Transverse colon (tissue), 4 donors: ENCODE measurements at regions not wholly inside any gene's neighbourhood (a gene's known extent, or its start where the extent isn't known, plus 50 kb on each side); places are given as distances from the start of the nearest gene placed in this dataset.

Experiments used
- DNase-seq: peaks from one replicate; pipeline ENCODE4 v3.0.0-alpha.2; 2019
- H3K27ac ChIP-seq, 4 donors: fragments of 200-600 bp; sonication (generic); 2 replicates each; pipeline ENCODE4 v1.5.1; 2016 to 2018; ENCODE audit warnings: inconsistent platforms in 4 of 4
- H3K27me3 ChIP-seq: fragments of 200-600 bp; sonication (generic); 2 replicates; pipeline ENCODE4 v1.5.1; 2017; ENCODE audit warnings: inconsistent platforms
- H3K36me3 ChIP-seq, 4 donors: fragments of 200-600 bp; sonication (generic); 2 replicates each; pipeline ENCODE4 v1.5.1; 2017 to 2019; ENCODE audit warnings: inconsistent platforms in 4 of 4
- H3K4me1 ChIP-seq, 4 donors: fragments of 200-600 bp; sonication (generic); 2 replicates each; pipeline ENCODE4 v1.5.1; 2017 to 2020; ENCODE audit warnings: inconsistent platforms in 4 of 4
- H3K4me3 ChIP-seq, 4 donors: fragments of 200-600 bp; sonication (generic); 1 replicate in 1 of 4; 2 replicates in 3 of 4; pipeline versions ENCODE4 v1.5.1 to v1.6.1; 2017 to 2019; ENCODE audit warnings: inconsistent platforms in 4 of 4
- H3K9me3 ChIP-seq, 2 donors: fragments of 200-600 bp; sonication (generic); 2 replicates each; pipeline ENCODE4 v1.5.1; 2017 to 2019; ENCODE audit warnings: inconsistent platforms in 2 of 2
- EP300 ChIP-seq: sonication (generic); formaldehyde crosslinking; IDR thresholded peaks from one replicate; pipeline ENCODE4 v1.6.1; 2017; ENCODE audit warnings: antibody characterized with exemption, low read depth
- POLR2A ChIP-seq: fragments of 450-650 bp; IDR thresholded peaks from one replicate; pipeline ENCODE4 v1.6.1; 2016; ENCODE audit warnings: antibody characterized with exemption, mild to moderate bottlenecking, moderate library complexity
- POLR2AphosphoS5 ChIP-seq, 3 donors: sonication (generic); formaldehyde crosslinking; IDR thresholded peaks; one replicate each; pipeline ENCODE4 v1.6.1; 2016; ENCODE audit warnings: antibody characterized with exemption in 3 of 3
- WGBS, 2 donors: methylation state at CpG; one replicate each; pipeline ENCODE4 v1.1.5; 2018; ENCODE audit warnings: low coverage in 1 of 2; 5-methylcytosine and 5-hydroxymethylcytosine counted together
- in situ Hi-C, 4 donors: fragments of 200-750 bp; cut with MboI; loops; one replicate each; pipeline versions ENCODE4 v1.15.0 to v1.15.1; 2017; ENCODE audit warnings: low sequenced_read_pairs in 3 of 4, low pct_ligation_motif_present in 1 of 4, low pct_unique_long_range_greater_than_20kb in 1 of 4
- intact Hi-C: fragments of 100-400 bp; cut with DNase I; formaldehyde crosslinking; loops from one replicate; pipeline ENCODE4 v1.15.1; 2023; ENCODE audit warnings: low total_unique reads
- TF ChIP-seq, protein P1 (sequence below), 5 experiments: fragments of 200-600 bp in 3 of 5; fragments of 450-650 bp in 2 of 5; sonication (generic) in 3 of 5; IDR thresholded peaks; 1 replicate in 2 of 5; 2 replicates in 3 of 5; pipeline ENCODE4 v1.5.1; 2016 to 2017; ENCODE audit warnings: antibody characterized with exemption in 5 of 5, inconsistent platforms in 3 of 5, mild to moderate bottlenecking in 2 of 5, moderate library complexity in 1 of 5

DNA sequence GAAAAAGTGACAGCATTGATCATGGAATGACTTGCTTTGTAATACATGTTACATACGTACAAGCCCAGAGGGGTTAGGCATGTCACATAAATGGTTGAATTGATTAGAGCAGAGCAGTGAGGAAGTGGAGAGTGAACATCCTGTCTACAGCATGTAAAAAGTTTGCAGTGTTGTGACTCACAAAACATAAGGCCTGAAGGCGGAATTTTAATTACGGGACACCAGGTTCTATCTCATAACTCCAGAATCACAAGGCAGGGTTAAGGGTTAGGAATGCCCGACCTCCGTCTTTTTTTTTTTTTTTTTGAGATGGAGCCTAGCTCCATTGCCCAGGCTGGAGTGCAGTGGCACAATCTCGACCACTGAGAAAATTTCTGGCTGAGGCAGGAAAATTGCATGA is 83.9 kb downstream of the MUC16 start:
- Histone ChIP-seq H3K27ac (no peak overlapping the region), H3K4me1 (no peaks in the 10 kb centered on the region), H3K36me3 (no peaks in the 10 kb centered on the region), H3K4me3 (no peak overlapping the region), H3K9me3 (no peaks in the 10 kb centered on the region), H3K27me3 (no peaks in the 10 kb centered on the region)
- in situ Hi-C loops (no loop called here), intact Hi-C loops (loop anchor here (2.0 kb wide), 1 partner anchor 60 kb away; no protein-coding TSS in a partner anchor)
- 85% methylated on average over 6 of the region's 6 CpGs; no CpG with 5 or more reads in 1 of the 2 donors for WGBS, 2 donors
- TF ChIP-seq EP300 = no peak
- no peak for DNase-seq

DNA sequence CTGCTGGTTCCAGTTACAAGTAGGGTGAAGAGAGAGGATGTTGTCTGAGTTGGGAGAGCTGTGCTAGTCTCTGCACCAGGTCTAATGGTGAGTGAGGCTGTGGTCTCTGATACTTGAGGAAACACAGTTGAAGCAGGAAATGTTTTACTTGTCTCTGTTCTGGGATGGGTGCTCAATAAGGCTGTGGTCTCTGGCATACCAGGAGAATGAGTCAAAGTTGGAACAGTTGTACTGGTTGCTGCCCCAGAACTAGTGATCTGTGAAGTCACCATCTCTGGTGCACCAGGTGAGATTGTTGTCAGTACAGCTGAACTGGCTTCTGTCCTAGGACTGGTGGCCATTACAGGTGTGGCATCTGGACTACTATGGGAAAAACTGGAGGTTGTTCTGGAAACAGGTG is 74.7 kb downstream of the MUC16 start:
- no peak for TF ChIP-seq POLR2A
- TF ChIP-seq, protein P1, sequence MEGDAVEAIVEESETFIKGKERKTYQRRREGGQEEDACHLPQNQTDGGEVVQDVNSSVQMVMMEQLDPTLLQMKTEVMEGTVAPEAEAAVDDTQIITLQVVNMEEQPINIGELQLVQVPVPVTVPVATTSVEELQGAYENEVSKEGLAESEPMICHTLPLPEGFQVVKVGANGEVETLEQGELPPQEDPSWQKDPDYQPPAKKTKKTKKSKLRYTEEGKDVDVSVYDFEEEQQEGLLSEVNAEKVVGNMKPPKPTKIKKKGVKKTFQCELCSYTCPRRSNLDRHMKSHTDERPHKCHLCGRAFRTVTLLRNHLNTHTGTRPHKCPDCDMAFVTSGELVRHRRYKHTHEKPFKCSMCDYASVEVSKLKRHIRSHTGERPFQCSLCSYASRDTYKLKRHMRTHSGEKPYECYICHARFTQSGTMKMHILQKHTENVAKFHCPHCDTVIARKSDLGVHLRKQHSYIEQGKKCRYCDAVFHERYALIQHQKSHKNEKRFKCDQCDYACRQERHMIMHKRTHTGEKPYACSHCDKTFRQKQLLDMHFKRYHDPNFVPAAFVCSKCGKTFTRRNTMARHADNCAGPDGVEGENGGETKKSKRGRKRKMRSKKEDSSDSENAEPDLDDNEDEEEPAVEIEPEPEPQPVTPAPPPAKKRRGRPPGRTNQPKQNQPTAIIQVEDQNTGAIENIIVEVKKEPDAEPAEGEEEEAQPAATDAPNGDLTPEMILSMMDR (IDR thresholded peaks at IDR 0.05) = no peak
- no peak for TF ChIP-seq POLR2AphosphoS5 (IDR thresholded peaks at IDR 0.05)
- no peak overlapping the region for H3K4me3 ChIP-seq

DNA sequence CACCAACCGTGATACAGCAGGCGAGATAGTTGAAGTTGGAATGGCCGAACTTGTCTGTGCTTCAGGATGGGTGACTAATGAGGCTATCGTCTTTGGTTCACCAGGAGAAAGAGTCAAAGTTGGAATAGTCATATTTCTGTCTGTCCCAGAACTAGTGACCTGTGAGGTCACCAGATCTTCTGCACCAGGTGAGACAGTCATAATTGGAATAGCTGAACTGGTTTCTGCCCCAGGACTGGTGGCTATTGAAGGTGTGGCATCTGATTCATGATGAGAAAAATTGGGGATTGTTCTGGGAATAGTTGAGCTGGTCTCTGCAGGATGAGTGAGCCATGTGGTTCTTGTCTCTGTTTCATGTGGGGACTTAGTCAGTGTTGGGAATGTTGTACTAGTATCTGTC is 71.6 kb downstream of the MUC16 start:
- no peaks in the 10 kb centered on the region for H3K9me3 ChIP-seq
- DNase-seq = no peak
- TF ChIP-seq POLR2AphosphoS5 (IDR thresholded peaks at IDR 0.05) = no peak

More for the DNA sequence above, 74.7 kb downstream of the MUC16 start:
- H3K4me1 ChIP-seq = no peaks in the 10 kb centered on the region
- DNase-seq = no peak
- in situ Hi-C loops = no loop called here
- no peaks in the 10 kb centered on the region for H3K36me3 ChIP-seq
- no peak overlapping the region for H3K27ac ChIP-seq
- H3K27me3 ChIP-seq = no peaks in the 10 kb centered on the region
- no peaks in the 10 kb centered on the region for H3K9me3 ChIP-seq
- intact Hi-C loops = no loop called here

More for the DNA sequence above, 71.6 kb downstream of the MUC16 start:
- Histone ChIP-seq H3K27me3 (no peaks in the 10 kb centered on the region), H3K36me3 (no peaks in the 10 kb centered on the region), H3K4me1 (no peaks in the 10 kb centered on the region), H3K27ac (no peak overlapping the region), H3K4me3 (no peak overlapping the region)
- intact Hi-C loops (no loop called here), in situ Hi-C loops (no loop called here)
- WGBS, 2 donors = 91% methylated on average over 4 of the region's 4 CpGs; no CpG with 5 or more reads in 1 of the 2 donors
